ENCODE measurements at regions not wholly inside any gene's neighbourhood (a gene's known extent, or its start where the extent isn't known, plus 50 kb on each side); places are given as distances from the start of the nearest gene placed in this dataset.
A peak's percentile ranks its signal among the peaks of the same experiment; 100 is the strongest.

GRCh38 chr7:96598421-96598820 is 111.2 kb downstream of the SEM1 start:
- no peaks in the 10 kb centered on the region for H3K27me3 ChIP-seq
- no peak overlapping the region for H3K4me3 ChIP-seq
- H3K27ac ChIP-seq = no peak overlapping the region
- H3K9me3 ChIP-seq = no peaks in the 10 kb centered on the region
- H3K4me1 ChIP-seq = no peaks in the 10 kb centered on the region
- no peak for DNase-seq
- no peaks in the 10 kb centered on the region for H3K36me3 ChIP-seq
- TF ChIP-seq POLR2A (IDR thresholded peaks at IDR 0.05) (no peak), CTCF (IDR thresholded peaks at IDR 0.05) (no peak)

GRCh38 chr7:96596120-96596826 is 113.4 kb downstream of the SEM1 start:
- H3K27ac ChIP-seq = no peak overlapping the region
- DNase-seq = no peak
- H3K9me3 ChIP-seq = no peaks in the 10 kb centered on the region
- no peak overlapping the region for H3K4me3 ChIP-seq
- no peaks in the 10 kb centered on the region for H3K4me1 ChIP-seq
- H3K36me3 ChIP-seq = no peaks in the 10 kb centered on the region
- TF ChIP-seq POLR2A (IDR thresholded peaks at IDR 0.05) (no peak), CTCF (IDR thresholded peaks at IDR 0.05) (peak in 1 of 6 experiments; percentile 29)
- no peaks in the 10 kb centered on the region for H3K27me3 ChIP-seq

GRCh38 chr7:96591900-96592676 is 117.6 kb downstream of the SEM1 start:
- no peaks in the 10 kb centered on the region for H3K4me1 ChIP-seq
- H3K36me3 ChIP-seq = no peaks in the 10 kb centered on the region
- H3K9me3 ChIP-seq = no peaks in the 10 kb centered on the region
- no peaks in the 10 kb centered on the region for H3K27me3 ChIP-seq
- no peak overlapping the region for H3K4me3 ChIP-seq
- no peak for DNase-seq
- H3K27ac ChIP-seq = no peak overlapping the region
- TF ChIP-seq CTCF (IDR thresholded peaks at IDR 0.05) = no peak
- no peak for TF ChIP-seq POLR2A (IDR thresholded peaks at IDR 0.05)

GRCh38 chr7:96591159-96591899 is 118.3 kb downstream of the SEM1 start:
- Histone ChIP-seq H3K4me3 (no peak overlapping the region), H3K4me1 (no peaks in the 10 kb centered on the region), H3K27me3 (no peaks in the 10 kb centered on the region), H3K9me3 (no peaks in the 10 kb centered on the region), H3K27ac (no peak overlapping the region), H3K36me3 (no peaks in the 10 kb centered on the region)
- DNase-seq = no peak
- TF ChIP-seq CTCF (IDR thresholded peaks at IDR 0.05) (no peak), POLR2A (IDR thresholded peaks at IDR 0.05) (no peak)

GRCh38 chr7:96589038-96589437 is 120.6 kb downstream of the SEM1 start:
- H3K27ac ChIP-seq = no peak overlapping the region
- H3K4me1 ChIP-seq = no peaks in the 10 kb centered on the region
- no peaks in the 10 kb centered on the region for H3K9me3 ChIP-seq
- H3K36me3 ChIP-seq = no peaks in the 10 kb centered on the region
- TF ChIP-seq POLR2A (IDR thresholded peaks at IDR 0.05) = no peak
- no peak for TF ChIP-seq CTCF (IDR thresholded peaks at IDR 0.05)
- no peak overlapping the region for H3K4me3 ChIP-seq
- DNase-seq = no peak
- no peaks in the 10 kb centered on the region for H3K27me3 ChIP-seq

All from Peyer's patch (tissue), 4 donors.